Mesendoderm (in vitro differentiated cells): ENCODE measurements at regions not wholly inside any gene's neighbourhood (a gene's known extent, or its start where the extent isn't known, plus 50 kb on each side); places are given as distances from the start of the nearest gene placed in this dataset. TPM values are rescaled to one million over a fixed set of nuclear protein-coding genes. Genes with fewer than 3 reads are reported as not detected.

Experiments
- small RNA-seq: library from polyadenylated mRNA; stranded (forward); fragments of <200 nt; extraction: miRNeasy Mini kit (QIAGEN cat#:217004); gene quantifications from one replicate; pipeline ENCODE3, GENCODE V24; 2013; ENCODE audit not compliant: insufficient read depth

Small RNA genes in the stretch of these regions (small RNA-seq; reads per million reads assigned to genes)
- not detected for gene MIR4291
